Stimulated activated CD4-positive, alpha-beta T cell treated with anti-CD3 and anti-CD28 coated beads, TNF-alpha, amount 100 ng/mL, for 24 hours (primary cell): ENCODE measurements at regions not wholly inside any gene's neighbourhood (a gene's known extent, or its start where the extent isn't known, plus 50 kb on each side); places are given as distances from the start of the nearest gene placed in this dataset.
"Not testable (repeated sequence)": the region's sequence is repeated elsewhere in the genome, so short reads cannot be mapped to it uniquely, and the experiment has no call there.

Source experiments
- DNase-seq, 3 experiments: peaks; one replicate each; pipeline ENCODE4 v3.0.0-alpha.2; 2020; ENCODE audit warnings: low read depth in 3 of 3

DNA sequence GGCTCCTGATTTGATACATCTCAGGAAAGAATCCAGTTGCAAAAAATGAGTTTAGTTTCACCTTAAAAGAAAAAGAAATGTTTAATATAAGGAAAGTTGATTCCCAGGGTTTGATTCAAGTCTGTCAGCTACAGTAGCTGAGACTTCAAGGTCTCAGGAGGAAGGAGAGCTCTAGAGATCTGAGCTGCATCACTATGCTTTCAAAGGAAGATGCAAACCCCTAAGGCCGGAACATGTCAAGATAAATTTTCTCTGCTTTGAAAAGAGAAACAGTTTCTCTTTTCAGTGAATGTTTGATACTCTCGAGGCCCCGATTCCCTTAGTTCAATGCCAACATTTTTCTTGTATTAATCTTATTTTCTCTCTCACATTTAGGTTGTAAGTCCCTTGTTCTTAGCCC is 128.6 kb downstream of the RGPD3 start:
- DNase-seq: no peak

DNA sequence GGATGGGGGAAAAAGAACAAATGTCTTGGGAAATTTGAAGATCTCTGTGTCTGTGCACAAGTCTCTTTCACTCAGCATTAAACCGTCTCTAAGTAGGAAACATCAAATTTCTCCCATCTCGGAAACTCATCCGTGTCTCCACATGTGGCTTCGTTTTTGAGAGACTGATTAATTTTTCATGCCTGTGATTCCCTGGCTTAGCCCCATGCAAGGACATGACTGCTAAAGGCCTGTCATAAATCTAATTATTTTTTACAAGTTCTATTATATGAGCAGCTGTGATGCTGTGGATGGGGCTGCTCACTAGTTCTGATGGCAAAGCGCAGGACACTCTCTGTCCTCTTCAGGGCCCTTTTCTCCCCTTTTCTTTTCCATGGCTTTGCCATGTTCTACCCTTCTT is 129.1 kb downstream of the RGPD3 start:
- no peak for DNase-seq

DNA sequence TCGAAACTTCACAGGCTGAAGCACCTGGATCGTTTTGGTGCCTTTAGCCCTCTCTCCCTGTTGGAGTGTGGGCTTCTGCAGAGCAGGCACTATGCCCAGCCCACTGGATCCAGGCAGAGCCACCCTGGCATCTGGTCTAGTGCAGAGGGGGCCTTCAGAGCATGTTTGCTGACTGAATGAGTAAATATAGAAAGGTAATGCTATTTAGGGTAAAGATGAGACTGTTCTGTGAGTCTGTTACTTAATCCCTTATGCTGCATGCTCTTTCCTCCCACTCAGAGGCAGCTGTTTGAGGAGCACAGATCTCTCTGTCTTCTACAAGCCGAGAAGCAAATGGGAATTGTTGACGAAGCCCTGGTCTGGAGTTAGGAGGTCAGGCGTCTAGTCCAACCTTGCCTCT is 130.2 kb downstream of the RGPD3 start:
- DNase-seq: no peak

DNA sequence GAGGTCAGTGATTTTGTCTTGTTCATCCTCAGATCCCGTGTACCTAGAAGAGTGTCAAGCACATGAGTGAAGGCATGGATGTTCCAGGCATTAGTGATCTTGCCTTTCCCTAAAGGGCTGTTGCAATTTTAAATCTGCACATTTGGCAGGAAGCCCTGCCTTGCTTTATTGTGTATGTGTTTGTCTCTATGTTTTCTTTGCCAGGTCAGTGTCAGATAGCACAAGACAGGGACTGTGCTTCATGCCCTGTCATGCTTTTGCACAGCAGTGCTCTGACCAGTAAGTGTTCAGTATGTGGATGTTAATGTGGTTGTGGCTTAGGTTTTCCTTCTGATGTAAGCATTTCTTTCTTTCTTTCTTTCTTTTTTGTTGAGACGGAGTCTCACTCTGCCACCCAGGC is 131.5 kb downstream of the RGPD3 start:
- no peak for DNase-seq

DNA sequence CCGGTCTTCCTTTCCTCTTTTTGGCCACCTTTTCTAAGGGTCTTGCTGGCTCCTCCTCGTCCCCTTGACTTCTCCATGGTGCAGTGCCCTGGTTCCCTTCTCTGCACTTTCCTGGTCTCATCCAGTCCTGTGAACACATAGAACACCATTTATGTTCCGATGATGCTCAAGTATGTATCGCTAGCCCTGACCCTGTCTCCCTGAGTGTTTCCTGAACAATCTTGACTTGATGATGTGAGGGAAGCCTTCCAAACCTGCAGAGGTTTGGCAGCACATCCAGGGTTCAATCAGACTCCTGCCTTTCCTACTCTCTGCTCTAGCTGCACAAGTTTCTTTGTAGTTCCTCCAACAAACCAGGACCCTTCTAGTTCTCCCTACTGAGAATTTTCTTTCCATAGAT is 132.1 kb downstream of the RGPD3 start:
- DNase-seq: no peak

DNA sequence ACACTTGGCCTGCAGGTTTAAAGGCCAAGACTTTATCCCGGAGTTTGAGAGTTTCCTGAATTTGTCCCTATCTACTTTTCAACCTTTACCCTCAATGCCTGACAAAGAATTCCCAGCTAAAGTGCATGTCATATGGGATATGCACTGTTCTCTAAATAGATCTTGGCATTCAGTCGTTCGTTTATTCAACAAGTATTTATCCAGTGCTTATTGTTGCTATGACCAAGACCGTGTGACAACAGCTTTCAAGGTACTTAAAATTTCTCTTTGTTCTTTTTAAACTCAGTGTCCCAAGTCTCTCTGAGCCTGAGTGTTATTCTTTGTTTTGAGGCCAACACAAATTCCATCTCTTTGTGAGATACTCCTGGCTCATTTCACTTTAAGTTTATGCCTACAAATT is 133.4 kb downstream of the RGPD3 start:
- DNase-seq: no peak

DNA sequence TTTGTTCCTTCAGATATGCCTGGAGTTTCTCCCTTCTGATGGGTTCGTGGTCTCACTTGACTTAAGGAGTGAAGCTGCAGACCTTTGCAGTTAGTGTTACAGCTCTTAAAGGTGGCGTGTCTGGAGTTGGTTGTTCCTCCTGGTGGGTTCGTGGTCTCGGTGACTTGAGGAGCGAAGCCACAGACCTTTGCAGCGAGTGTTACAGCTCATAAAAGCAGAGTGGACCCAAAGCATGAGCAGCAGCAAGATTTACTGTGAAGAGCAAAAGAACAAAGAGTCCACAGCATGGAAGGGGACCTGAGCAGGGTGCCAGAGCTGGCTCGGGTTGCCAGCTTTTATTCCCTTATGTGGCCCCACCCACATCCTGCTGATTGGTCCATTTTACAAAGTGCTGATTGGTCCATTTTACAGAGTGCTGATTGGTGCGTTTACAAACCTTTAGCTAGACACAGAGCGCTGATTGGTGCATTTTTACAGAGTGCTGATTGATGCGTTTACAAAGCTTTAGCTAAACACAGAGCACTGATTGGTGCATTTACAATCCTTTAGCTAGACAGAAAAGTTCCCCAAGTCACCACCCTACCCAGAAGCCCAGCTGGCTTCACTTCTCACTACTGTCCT is 134.8 kb downstream of the RGPD3 start:
- DNase-seq: not testable (repeated sequence)

DNA sequence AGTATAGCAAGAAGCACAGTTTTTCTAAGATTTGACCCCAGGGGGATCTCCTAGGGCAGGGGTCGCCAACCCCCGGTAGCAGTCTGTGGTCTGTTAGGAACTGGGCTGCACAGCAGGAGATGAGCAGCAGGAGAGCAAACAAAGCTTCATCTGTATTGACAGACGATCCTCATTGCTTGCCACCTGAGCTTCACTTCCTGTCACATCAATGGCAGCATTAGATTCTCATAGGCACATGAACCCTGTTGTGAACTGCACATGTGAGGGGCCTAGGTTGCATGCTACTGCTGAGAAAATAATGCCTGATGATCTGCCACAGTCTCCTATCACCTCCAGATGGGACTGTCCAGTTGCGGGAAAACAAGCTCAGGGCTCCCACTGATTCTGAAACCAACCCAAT is 136.2 kb downstream of the RGPD3 start:
- no peak for DNase-seq

DNA sequence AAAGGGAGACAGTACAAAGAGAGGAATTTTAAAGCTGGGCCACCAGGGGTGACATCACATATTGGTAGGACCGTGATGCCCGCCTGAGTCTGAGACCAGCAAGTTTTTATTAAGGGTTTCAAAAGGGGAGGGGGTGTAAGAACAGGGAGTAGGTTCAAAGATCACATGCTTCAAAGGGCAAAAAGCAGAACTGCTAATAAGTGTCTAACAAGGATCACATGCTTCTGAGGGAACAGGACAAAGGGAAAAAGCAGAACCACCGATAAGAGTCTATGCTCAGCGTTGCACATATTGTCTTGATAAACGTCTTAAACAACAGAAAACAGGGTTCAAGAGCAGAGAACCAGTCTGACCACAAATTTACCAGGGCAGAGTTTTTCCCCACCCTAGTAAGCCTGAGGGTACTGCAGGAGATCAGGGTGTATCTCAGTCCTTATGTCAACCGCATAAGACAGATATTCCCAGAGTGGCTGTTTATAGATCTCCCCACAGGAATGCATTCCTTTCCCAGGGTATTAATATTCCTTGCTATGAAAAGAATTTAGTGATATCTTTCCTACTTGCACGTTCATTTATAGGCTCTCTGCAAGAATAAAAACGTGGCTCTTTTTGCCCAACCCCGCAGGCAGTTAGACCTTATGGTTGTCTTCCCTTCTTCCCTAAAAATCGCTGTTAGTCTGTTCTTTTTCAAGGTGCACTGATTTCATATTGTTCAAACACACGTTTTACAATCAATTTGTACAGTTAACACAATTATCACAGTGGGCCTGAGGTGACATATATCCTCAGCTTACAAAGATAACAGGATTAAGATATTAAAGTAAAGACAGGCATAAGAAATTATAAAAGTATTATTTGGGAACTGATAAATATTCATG is 136.5 kb upstream of the UXS1 start:
- not testable (repeated sequence) for DNase-seq

DNA sequence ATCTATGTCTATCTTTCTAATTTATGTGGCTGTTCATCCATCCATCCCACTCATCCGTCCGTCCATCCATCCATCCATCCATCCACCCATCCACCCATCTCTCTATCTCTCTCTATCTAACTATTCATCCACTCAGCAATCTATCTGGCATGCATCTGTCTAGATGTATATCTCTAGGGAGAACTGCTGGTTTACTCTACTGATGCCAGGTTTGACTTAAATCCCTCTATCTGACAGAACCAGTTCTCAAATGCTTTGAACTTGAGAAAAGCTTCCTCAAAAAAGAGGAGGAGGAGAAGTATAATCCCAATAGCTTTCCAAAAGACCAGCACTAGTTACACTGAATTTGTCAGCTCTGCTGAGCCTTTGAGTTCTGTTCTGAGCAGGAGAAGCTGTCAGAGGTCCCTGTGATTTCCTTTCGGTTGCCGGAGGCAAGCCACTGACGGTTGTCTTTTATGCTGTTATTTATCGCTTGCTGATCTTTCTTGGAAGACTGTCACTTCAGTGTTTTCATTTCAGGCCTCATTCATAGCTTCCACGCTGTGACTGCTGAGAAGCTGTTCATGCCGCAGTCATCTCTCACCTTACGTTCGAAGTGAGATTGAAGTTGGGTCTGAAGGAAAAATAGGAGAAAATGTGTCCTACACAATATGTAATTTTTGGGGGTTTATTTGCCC is 129.4 kb upstream of the UXS1 start:
- DNase-seq: no peak

DNA sequence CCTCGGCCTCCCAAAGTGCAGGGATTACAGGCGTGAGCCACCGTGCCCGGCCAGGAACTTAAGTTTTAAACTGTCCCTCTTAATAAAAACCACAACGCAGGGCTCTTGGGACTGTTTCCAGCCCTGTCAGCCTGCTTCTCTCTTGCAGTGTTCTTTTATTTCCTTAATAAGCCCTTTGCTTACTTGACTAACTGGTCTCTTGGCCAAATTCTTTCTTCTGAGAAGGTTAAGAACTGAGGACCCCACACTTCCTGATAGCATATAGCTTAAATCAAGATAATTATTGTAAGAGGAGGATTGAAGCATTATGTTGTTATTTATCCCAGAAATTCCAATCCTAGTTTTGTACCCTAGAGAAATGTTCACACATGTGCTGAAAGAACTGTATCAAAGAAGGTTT is 128.2 kb upstream of the UXS1 start:
- no peak for DNase-seq

DNA sequence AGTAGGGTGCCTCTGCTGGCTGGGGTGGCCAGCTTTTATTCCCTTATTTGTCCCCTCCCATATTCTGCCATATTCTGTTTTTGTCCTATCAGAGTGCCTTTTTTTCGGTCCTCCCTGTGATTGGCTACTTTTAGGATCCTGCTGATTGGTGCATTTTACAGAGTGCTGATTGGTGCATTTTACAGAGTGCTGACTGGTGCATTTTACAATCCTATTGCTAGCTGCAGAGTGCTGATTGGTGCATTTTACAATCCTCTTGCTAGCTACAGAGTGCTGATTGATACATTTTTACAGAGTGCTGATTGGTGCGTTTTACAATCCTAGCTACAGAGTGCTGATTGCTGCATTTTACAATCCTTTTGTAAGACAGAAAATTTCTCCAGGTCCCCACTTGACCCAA is 126.3 kb upstream of the UXS1 start:
- not testable (repeated sequence) for DNase-seq

DNA sequence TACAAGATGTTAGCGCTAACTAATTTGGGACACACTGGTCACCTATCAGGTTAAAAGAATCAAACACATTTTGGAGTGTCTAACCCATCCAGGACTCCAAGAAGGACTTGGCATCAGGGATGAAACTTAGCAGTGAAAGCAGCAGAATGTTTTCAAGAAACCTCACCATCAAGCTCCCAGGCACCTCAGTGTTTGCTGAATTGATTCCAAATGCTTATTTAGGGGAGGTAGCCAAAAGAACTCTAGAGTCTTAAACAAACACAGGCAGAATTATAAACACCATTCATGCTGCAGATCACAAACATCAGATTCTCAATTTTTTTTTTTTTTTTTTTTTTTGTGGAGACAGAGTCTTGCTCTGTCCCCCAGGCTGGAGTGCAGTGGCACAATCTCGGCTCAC is 122.8 kb upstream of the UXS1 start:
- no peak for DNase-seq

DNA sequence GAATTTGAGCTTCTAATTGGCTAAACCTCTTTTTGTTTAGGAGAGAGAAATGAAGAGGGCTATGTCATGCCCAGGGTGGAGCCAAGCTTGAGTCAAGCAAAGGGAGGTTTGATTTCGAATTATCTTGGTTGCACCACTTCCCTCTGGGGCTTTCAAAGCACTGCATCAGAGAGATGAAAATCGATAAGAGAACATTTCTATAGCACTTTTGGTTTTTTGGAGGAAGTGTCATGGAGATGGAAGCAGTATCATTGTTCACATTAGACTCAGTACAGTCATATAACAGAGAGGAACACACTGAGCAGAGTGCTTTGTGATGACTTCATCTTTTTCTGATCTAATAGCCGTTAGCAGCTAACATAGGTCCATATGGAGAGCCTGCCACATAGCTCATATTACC is 120.3 kb upstream of the UXS1 start:
- no peak for DNase-seq

DNA sequence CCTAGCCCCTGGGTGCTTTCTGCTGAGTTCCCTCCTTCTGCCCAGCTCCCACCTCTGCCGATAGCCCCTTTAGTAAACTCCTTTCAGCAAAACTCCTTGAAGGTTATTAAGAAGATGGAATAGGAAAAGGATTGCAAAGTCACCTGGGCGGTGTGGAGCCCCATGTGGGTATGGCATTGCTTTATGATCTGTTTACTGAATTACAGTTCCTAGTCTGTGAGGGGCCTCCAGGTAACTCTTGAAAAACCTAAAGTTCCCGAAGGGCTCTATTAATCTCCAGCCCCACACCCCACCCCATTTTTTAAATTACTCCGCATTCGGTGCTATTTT is 116.9 kb upstream of the UXS1 start:
- no peak for DNase-seq

DNA sequence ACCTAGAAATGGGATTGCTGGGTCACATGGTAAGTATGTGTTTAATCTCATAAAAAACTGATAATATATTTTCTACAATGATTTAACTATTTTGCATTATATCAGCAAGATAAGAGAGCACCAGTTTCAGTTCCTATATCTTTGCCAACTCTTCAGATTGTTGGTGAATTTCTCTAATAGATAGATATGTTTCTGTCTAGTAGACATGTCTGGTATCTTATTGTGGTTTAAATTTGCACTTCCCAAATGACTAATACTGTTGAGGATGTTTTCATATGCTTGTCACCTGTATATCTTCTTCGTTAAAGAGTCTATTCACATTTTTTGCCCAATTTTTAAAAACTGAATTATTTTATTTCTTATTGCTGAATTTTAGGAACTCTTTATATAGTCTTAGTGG is 113.8 kb upstream of the UXS1 start:
- DNase-seq: no peak

DNA sequence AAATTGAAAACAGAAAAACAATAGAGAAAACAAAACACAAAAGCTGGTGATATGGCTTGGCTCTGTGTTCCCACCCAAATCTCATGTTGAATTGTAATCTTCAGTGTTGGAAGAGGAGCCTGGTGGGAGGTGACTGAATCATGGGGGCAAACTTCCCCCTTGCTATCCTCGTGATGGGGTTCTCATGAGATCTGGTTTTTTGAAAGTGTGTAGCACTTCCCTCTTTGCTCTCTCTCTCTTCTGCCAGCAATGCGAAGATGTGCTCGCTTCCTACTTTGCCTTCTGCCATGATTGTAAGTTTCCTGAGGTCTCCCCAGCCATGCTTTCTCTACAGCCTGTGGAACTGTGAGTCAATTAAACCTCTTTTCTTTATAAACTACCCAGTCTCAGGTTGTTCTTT is 112.3 kb upstream of the UXS1 start:
- DNase-seq: no peak

DNA sequence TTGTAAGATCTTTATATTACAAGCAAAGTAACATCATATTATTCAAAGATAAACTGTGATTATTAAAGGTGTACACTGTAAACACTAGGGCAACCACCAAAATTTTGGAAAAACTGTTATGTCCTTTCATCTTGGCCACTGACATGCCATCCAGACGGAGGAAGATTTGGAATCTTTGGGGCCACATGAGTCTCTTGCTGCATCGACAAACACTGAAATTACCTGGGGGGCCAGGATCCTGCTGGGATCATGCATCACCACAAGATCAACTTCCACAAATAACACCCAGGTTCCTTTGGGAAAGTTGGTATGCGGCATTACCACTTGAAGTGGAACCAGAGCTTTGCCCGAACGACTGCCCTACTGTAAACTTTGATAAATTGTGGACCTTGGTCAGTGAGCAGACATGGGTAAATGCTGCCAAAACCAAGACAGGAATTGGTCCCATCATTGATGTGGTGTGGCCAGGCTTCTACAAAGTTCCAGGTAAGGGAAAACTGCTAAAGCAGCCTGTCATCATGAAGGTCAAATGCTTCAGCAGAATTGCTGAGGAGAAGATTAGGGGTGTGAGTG is 110.6 kb upstream of the UXS1 start:
- no peak for DNase-seq

DNA sequence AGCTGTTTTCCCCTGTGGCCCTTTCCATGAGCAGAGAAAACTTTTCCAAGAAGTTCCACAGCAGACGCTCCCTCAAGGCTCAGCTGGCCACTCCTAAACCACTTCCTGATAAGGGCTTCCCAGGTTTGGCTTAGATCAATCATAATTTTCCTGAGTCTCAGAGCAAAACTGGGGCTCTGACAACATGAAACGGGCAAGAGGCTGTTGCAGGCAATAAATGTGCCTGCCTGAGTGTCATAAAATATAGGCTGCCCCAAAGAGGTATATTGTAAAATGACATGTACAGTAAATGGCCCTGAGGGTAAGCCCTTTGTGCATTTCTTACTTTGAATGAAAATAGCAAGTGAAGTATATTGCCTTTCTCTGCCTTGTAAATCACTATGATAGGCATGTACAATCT is 105.6 kb upstream of the UXS1 start:
- DNase-seq: no peak

DNA sequence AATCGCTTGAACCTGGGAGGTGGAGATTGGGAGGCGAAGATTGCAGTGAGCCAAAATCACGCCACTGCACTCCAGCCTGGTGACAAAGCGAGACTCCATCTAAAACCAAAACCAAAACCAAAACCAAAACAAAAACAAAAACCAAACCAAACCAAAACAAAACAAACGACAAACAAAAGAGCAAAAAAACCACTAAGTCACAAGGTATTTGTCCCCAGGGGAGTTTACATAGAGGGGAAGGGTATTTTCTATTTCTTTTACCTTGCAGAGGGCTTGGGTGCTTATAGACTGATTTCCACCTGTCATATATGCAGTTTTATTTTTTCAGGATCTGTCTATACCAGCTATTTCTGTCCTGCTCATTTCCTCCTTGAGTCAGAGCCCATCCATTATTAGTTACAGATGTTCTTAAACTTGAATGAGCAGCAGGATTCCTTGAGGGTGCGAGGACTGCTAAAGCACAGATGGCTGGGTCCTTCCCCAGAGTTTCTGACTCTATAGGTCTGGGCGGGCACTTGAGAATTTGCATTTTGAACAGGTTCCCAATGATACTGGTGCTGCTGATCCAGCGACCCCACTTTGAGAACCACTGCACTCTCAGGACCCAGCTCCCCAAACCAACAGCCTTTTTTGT is 102.2 kb upstream of the UXS1 start:
- DNase-seq: no peak

DNA sequence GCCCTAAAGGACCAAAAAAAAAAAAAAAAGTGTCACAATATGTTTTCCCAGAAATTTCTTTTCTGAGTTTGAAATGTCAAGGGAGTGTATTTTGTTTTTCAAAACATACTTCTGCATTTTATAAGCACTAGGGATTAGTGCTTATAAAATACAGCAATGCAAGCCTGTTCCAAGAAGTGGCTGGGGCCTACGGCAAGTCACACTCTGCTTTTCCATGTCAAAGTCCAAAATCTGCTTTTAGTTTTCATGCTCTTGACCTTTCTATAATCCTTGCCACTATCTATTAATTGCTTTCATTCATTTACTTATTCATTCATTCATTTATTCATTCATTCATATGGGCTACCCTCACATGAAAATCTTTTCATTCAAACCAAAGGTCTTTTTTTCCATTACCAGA is 100.1 kb upstream of the UXS1 start:
- no peak for DNase-seq

DNA sequence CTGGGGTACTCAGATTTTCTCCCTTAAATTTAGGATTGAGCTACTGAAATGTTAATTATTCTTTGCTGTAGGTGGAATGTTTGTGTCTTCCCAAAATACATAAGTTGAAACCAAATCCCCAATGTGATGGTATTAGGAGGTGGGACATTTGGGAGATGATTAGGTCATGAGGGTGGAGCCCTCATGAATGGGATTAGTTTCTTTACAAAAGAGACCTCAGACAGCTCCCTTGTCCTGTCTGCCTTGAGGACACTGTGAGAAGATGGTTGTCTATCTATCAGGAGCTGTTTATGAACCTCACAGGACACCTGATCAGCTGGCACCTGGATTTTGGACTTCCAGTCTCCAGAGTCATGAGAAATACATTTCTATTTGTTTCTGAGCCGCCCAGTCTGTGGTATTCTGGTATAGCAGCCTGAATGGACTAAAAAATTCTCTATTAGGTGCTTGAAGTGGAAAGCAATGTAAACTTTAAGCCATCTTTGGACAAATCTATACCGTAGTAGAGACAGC is 99.2 kb upstream of the UXS1 start:
- no peak for DNase-seq
